HepG2 (cell line): ENCODE measurements at regions not wholly inside any gene's neighbourhood (a gene's known extent, or its start where the extent isn't known, plus 50 kb on each side); places are given as distances from the start of the nearest gene placed in this dataset.

Experiments
- ASH2L ChIP-seq: fragments of 300-600, 200-600 bp; sonication (generic); IDR thresholded peaks from 2 replicates; pipeline ENCODE4 v1.7.0; 2017; ENCODE audit warnings: low read depth, mild to moderate bottlenecking, moderate library complexity, mixed read lengths, low read length; ENCODE audit not compliant: insufficient read length
- CHD2 ChIP-seq: IDR thresholded peaks from 2 replicates; pipeline ENCODE4 v1.6.1; 2011; ENCODE audit warnings: low read depth, low read length, improper control_type of control experiment
- ESRRA ChIP-seq: sonication (generic); formaldehyde crosslinking; IDR thresholded peaks from 2 replicates; pipeline ENCODE4 v1.5.1; 2020; ENCODE audit warnings: mild to moderate bottlenecking, low read depth, missing genetic modification reagents
- KDM4B ChIP-seq: sonication (generic); formaldehyde crosslinking; IDR thresholded peaks from 2 replicates; pipeline ENCODE4 v1.4.0; 2020; ENCODE audit warnings: missing genetic modification reagents
- MED1 ChIP-seq: sonication (generic); formaldehyde crosslinking; IDR thresholded peaks from 2 replicates; pipeline ENCODE4 v1.4.0; 2020; ENCODE audit warnings: missing genetic modification reagents
- NR3C1 ChIP-seq: sonication (generic); formaldehyde crosslinking; IDR thresholded peaks from 2 replicates; pipeline ENCODE4 v1.4.0; 2020; ENCODE audit warnings: missing genetic modification reagents
- RBM39 ChIP-seq: fragments of 200-400 bp; formaldehyde crosslinking; IDR thresholded peaks from one replicate; pipeline ENCODE4 v1.6.1; 2018; ENCODE audit warnings: antibody characterized with exemption, mild to moderate bottlenecking, low read depth, low read length; ENCODE audit not compliant: poor library complexity, severe bottlenecking
- RFX3 ChIP-seq: IDR thresholded peaks from 2 replicates; pipeline ENCODE4 v1.6.1; 2016; ENCODE audit warnings: missing biosample characterization, missing genetic modification reagents
- SALL1 ChIP-seq: sonication (generic); formaldehyde crosslinking; IDR thresholded peaks from 2 replicates; pipeline ENCODE4 v1.8.0; 2022; ENCODE audit warnings: mild to moderate bottlenecking, missing genetic modification reagents
- TEAD3 ChIP-seq: optimal IDR thresholded peaks from 2 replicates; pipeline ENCODE3; 2016; ENCODE audit warnings: borderline replicate concordance
- ZNF331 ChIP-seq: sonication (generic); formaldehyde crosslinking; IDR thresholded peaks from 2 replicates; pipeline ENCODE4 v1.4.0; 2020; ENCODE audit warnings: missing genetic modification reagents
- ZNF788 ChIP-seq: sonication (generic); formaldehyde crosslinking; IDR thresholded peaks from 2 replicates; pipeline ENCODE4 v1.5.0; 2020; ENCODE audit warnings: mild to moderate bottlenecking, missing genetic modification reagents, borderline replicate concordance
- TF ChIP-seq, protein P1 (sequence below): fragments of 450-650 bp; IDR thresholded peaks from 2 replicates; pipeline ENCODE4 v1.6.1; 2016
- TF ChIP-seq, protein P2 (sequence below): sonication (generic); formaldehyde crosslinking; IDR thresholded peaks from 2 replicates; pipeline ENCODE4 v1.4.0; 2020; ENCODE audit warnings: missing genetic modification reagents
- TF ChIP-seq, protein P3 (sequence below): sonication (generic); formaldehyde crosslinking; IDR thresholded peaks from 2 replicates; pipeline ENCODE4 v1.5.1; 2020; ENCODE audit warnings: mild to moderate bottlenecking, missing genetic modification reagents
- TF ChIP-seq, protein P4 (sequence below): sonication (generic); formaldehyde crosslinking; IDR thresholded peaks from 2 replicates; pipeline ENCODE4 v1.5.1; 2020; ENCODE audit warnings: mild to moderate bottlenecking, missing genetic modification reagents, moderate library complexity
- TF ChIP-seq, protein P5 (sequence below): sonication (generic); formaldehyde crosslinking; IDR thresholded peaks from 2 replicates; pipeline ENCODE4 v1.5.0; 2020; ENCODE audit warnings: missing genetic modification reagents

DNA sequence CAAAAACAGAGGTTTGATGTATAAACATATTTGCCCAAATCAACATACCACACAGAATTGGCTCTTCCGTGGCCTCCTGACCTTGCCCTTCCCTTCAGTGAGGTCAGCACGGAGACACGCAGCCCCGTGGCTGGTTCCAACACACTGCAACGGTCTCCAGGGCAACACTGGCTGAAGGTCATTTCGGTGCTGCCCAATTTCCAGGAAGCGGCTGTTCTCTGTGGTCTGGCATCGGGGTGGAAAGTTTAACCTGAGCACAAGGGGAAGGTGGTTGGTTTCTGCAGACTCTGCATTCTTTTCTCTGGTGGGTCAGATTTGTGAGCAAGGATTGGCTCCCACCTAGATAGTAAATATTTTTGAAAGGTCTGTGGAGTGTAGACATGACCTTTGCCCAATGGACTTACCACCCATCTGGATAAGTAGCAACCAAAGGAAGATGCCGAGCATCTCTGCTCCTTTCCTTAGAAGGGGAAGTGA is 177.6 kb upstream of the PHACTR1 start (continued):
- TF ChIP-seq, protein P1, sequence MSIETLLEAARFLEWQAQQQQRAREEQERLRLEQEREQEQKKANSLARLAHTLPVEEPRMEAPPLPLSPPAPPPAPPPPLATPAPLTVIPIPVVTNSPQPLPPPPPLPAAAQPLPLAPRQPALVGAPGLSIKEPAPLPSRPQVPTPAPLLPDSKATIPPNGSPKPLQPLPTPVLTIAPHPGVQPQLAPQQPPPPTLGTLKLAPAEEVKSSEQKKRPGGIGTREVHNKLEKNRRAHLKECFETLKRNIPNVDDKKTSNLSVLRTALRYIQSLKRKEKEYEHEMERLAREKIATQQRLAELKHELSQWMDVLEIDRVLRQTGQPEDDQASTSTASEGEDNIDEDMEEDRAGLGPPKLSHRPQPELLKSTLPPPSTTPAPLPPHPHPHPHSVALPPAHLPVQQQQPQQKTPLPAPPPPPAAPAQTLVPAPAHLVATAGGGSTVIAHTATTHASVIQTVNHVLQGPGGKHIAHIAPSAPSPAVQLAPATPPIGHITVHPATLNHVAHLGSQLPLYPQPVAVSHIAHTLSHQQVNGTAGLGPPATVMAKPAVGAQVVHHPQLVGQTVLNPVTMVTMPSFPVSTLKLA = no peak
- TF ChIP-seq KDM4B (0 out of 2 replicates have a peak, but pooled peaks have one; percentile 42), ZNF331 (CRISPR knock-in tag) (peak; percentile 60; the same call in 1 of the 2 replicates), RFX3 (CRISPR knock-in tag) (peak; percentile 86), SALL1 (CRISPR knock-in tag) (peak; percentile 92), RBM39 (no peak), ASH2L (peak; percentile 18), ESRRA (CRISPR knock-in tag) (peak; percentile 72; the same call in 1 of the 2 replicates), TEAD3 (CRISPR knock-in tag) (peak; percentile 68), ZNF788 (CRISPR knock-in tag) (no peak), NR3C1 (CRISPR knock-in tag) (no peak), MED1 (peak; percentile 69), CHD2 (no peak)
- TF ChIP-seq, protein P2, sequence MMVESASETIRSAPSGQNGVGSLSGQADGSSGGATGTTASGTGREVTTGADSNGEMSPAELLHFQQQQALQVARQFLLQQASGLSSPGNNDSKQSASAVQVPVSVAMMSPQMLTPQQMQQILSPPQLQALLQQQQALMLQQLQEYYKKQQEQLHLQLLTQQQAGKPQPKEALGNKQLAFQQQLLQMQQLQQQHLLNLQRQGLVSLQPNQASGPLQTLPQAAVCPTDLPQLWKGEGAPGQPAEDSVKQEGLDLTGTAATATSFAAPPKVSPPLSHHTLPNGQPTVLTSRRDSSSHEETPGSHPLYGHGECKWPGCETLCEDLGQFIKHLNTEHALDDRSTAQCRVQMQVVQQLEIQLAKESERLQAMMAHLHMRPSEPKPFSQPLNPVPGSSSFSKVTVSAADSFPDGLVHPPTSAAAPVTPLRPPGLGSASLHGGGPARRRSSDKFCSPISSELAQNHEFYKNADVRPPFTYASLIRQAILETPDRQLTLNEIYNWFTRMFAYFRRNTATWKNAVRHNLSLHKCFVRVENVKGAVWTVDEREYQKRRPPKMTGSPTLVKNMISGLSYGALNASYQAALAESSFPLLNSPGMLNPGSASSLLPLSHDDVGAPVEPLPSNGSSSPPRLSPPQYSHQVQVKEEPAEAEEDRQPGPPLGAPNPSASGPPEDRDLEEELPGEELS (CRISPR knock-in tag) = peak; percentile 33; the same call in 1 of the 2 replicates
- TF ChIP-seq, protein P3, sequence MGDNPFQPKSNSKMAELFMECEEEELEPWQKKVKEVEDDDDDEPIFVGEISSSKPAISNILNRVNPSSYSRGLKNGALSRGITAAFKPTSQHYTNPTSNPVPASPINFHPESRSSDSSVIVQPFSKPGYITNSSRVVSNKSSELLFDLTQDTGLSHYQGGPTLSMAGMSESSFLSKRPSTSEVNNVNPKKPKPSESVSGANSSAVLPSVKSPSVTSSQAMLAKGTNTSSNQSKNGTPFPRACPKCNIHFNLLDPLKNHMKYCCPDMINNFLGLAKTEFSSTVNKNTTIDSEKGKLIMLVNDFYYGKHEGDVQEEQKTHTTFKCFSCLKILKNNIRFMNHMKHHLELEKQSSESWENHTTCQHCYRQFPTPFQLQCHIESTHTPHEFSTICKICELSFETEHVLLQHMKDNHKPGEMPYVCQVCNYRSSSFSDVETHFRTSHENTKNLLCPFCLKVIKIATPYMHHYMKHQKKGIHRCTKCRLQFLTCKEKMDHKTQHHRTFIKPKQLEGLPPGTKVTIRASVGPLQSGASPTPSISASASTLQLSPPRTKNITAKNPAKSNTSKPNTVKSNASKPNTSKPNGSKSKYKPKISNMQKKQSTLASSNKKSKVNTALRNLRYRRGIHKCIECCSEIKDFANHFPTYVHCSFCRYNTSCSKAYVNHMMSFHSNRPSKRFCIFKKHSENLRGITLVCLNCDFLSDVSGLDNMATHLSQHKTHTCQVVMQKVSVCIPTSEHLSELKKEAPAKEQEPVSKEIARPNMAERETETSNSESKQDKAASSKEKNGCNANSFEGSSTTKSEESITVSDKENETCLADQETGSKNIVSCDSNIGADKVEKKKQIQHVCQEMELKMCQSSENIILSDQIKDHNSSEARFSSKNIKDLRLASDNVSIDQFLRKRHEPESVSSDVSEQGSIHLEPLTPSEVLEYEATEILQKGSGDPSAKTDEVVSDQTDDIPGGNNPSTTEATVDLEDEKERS (CRISPR knock-in tag) = no peak
- TF ChIP-seq, protein P4, sequence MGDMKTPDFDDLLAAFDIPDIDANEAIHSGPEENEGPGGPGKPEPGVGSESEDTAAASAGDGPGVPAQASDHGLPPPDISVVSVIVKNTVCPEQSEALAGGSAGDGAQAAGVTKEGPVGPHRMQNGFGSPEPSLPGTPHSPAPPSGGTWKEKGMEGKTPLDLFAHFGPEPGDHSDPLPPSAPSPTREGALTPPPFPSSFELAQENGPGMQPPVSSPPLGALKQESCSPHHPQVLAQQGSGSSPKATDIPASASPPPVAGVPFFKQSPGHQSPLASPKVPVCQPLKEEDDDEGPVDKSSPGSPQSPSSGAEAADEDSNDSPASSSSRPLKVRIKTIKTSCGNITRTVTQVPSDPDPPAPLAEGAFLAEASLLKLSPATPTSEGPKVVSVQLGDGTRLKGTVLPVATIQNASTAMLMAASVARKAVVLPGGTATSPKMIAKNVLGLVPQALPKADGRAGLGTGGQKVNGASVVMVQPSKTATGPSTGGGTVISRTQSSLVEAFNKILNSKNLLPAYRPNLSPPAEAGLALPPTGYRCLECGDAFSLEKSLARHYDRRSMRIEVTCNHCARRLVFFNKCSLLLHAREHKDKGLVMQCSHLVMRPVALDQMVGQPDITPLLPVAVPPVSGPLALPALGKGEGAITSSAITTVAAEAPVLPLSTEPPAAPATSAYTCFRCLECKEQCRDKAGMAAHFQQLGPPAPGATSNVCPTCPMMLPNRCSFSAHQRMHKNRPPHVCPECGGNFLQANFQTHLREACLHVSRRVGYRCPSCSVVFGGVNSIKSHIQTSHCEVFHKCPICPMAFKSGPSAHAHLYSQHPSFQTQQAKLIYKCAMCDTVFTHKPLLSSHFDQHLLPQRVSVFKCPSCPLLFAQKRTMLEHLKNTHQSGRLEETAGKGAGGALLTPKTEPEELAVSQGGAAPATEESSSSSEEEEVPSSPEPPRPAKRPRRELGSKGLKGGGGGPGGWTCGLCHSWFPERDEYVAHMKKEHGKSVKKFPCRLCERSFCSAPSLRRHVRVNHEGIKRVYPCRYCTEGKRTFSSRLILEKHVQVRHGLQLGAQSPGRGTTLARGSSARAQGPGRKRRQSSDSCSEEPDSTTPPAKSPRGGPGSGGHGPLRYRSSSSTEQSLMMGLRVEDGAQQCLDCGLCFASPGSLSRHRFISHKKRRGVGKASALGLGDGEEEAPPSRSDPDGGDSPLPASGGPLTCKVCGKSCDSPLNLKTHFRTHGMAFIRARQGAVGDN (CRISPR knock-in tag) = peak; percentile 51
- TF ChIP-seq, protein P5, sequence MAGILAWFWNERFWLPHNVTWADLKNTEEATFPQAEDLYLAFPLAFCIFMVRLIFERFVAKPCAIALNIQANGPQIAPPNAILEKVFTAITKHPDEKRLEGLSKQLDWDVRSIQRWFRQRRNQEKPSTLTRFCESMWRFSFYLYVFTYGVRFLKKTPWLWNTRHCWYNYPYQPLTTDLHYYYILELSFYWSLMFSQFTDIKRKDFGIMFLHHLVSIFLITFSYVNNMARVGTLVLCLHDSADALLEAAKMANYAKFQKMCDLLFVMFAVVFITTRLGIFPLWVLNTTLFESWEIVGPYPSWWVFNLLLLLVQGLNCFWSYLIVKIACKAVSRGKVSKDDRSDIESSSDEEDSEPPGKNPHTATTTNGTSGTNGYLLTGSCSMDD (CRISPR knock-in tag) = no peak
